H1 (cell line): ENCODE measurements at regions not wholly inside any gene's neighbourhood (a gene's known extent, or its start where the extent isn't known, plus 50 kb on each side); places are given as distances from the start of the nearest gene placed in this dataset.

Experiments used
- CEBPB ChIP-seq: IDR thresholded peaks from 2 replicates; pipeline ENCODE4 v1.6.1; 2012; ENCODE audit warnings: low read depth, low read length
- HDAC2 ChIP-seq, 2 experiments: fragments of 300-600 bp in 1 of 2; sonication (generic) in 1 of 2; IDR thresholded peaks; 2 replicates each; pipeline ENCODE4 v1.6.1; 2011 to 2012; ENCODE audit warnings: low read depth in 2 of 2, low read length in 2 of 2, mild to moderate bottlenecking in 2 of 2, moderate library complexity in 2 of 2, borderline replicate concordance in 1 of 2, inconsistent platforms in 1 of 2
- RAD21 ChIP-seq, 2 experiments: IDR thresholded peaks in 1 of 2; conservative IDR thresholded peaks in 1 of 2; 2 replicates each; pipeline ENCODE4 v1.6.1; 2011; ENCODE audit warnings: low read depth in 2 of 2, low read length in 2 of 2, improper control_type of control experiment in 1 of 2, inconsistent platforms in 1 of 2, mild to moderate bottlenecking in 1 of 2, moderate library complexity in 1 of 2
- TF ChIP-seq, protein P1 (sequence below), 3 experiments: IDR thresholded peaks; 1 replicate in 2 of 3; 2 replicates in 1 of 3; pipeline versions ENCODE4 v1.5.1 to v1.6.1; 2011; ENCODE audit warnings: low read length in 3 of 3, mild to moderate bottlenecking in 3 of 3, inconsistent platforms in 2 of 3, low read depth in 1 of 3, moderate library complexity in 1 of 3; ENCODE audit not compliant: insufficient read depth in 1 of 3; ENCODE audit errors: control extremely low read depth in 1 of 3

GRCh38 chr4:96675896-96676295, 836.0 kb downstream of the PDHA2 start (continued):
- TF ChIP-seq, protein P1, sequence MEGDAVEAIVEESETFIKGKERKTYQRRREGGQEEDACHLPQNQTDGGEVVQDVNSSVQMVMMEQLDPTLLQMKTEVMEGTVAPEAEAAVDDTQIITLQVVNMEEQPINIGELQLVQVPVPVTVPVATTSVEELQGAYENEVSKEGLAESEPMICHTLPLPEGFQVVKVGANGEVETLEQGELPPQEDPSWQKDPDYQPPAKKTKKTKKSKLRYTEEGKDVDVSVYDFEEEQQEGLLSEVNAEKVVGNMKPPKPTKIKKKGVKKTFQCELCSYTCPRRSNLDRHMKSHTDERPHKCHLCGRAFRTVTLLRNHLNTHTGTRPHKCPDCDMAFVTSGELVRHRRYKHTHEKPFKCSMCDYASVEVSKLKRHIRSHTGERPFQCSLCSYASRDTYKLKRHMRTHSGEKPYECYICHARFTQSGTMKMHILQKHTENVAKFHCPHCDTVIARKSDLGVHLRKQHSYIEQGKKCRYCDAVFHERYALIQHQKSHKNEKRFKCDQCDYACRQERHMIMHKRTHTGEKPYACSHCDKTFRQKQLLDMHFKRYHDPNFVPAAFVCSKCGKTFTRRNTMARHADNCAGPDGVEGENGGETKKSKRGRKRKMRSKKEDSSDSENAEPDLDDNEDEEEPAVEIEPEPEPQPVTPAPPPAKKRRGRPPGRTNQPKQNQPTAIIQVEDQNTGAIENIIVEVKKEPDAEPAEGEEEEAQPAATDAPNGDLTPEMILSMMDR (IDR thresholded peaks at IDR 0.05; ENCODE audit: control extremely low read depth in 1 of 3, insufficient read depth in 1 of 3, low read depth in 1 of 3, low read length in 3 of 3), result no peak
- TF ChIP-seq CEBPB, result no peak
- TF ChIP-seq RAD21 (IDR thresholded peaks at IDR 0.05 in 1 of 2, conservative IDR thresholded peaks at IDR 0.05 in 1 of 2; ENCODE audit: low read depth in 2 of 2, low read length in 2 of 2), result no peak
- no peak for TF ChIP-seq HDAC2 (IDR thresholded peaks at IDR 0.05; ENCODE audit: borderline replicate concordance in 1 of 2, low read depth in 2 of 2, low read length in 2 of 2)
